WTC11 (cell line): ENCODE measurements at regions not wholly inside any gene's neighbourhood (a gene's known extent, or its start where the extent isn't known, plus 50 kb on each side); places are given as distances from the start of the nearest gene placed in this dataset.
"Not testable (repeated sequence)": the region's sequence is repeated elsewhere in the genome, so short reads cannot be mapped to it uniquely, and the experiment has no call there.

ENCODE experiments used
- ATAC-seq: fragments of 200-7000 bp; cut with Tn5 transposase; 2 replicates; pipeline ENCODE4 v1.10.0; 2021; ENCODE audit warnings: mild to moderate bottlenecking, moderate library complexity
- CTCF ChIA-PET: fragments of 300-600 bp; sonication (Branson Sonifier 250); formaldehyde crosslinking; loops from one replicate; lab custom pipeline; 2021; ENCODE audit warnings: antibody characterized with exemption; lab: Charles Lee
- POLR2A ChIA-PET: fragments of 350-600 bp; sonication (Branson Sonifier 250); formaldehyde crosslinking; loops from one replicate; lab custom pipeline; 2021; ENCODE audit warnings: antibody characterized with exemption; lab: Charles Lee
- DNase-seq: peaks from one replicate; pipeline ENCODE4 v3.0.0; 2021; ENCODE audit warnings: low spot score
- H3K27ac Mint-ChIP-seq: 2 replicates; pipeline ENCODE4 v1.8.0; 2021; ENCODE audit warnings: mixed read lengths
- H3K27me3 Mint-ChIP-seq: 2 replicates; pipeline ENCODE4 v1.8.0; 2021; ENCODE audit warnings: low read depth, mild to moderate bottlenecking, moderate library complexity, mixed read lengths
- H3K36me3 Mint-ChIP-seq: 2 replicates; pipeline ENCODE4 v1.8.0; 2021; ENCODE audit warnings: mixed read lengths
- H3K4me1 Mint-ChIP-seq: 2 replicates; pipeline ENCODE4 v1.8.0; 2022; ENCODE audit warnings: mixed read lengths
- H3K4me3 Mint-ChIP-seq: 2 replicates; pipeline ENCODE4 v1.8.0; 2021; ENCODE audit warnings: mild to moderate bottlenecking, moderate library complexity, mixed read lengths
- H3K9me3 Mint-ChIP-seq: 2 replicates; pipeline ENCODE4 v1.8.0; 2021; ENCODE audit warnings: mixed read lengths
- CREB1 ChIP-seq: sonication (generic); formaldehyde crosslinking; IDR thresholded peaks from 2 replicates; pipeline ENCODE4 v1.8.0; 2023; ENCODE audit warnings: mild to moderate bottlenecking, missing genetic modification reagents
- CREM ChIP-seq: sonication (generic); formaldehyde crosslinking; IDR thresholded peaks from 2 replicates; pipeline ENCODE4 v1.8.1; 2022; ENCODE audit warnings: mild to moderate bottlenecking, missing genetic modification reagents, moderate library complexity
- EMX1 ChIP-seq: fragments of 250-450 bp; sonication (Bioruptor Pico); IDR thresholded peaks from 2 replicates; pipeline ENCODE4 v1.8.0; 2021; ENCODE audit warnings: mild to moderate bottlenecking
- GTF2I ChIP-seq: fragments of 250-450 bp; sonication (Bioruptor Pico); conservative IDR thresholded peaks from 2 replicates; pipeline ENCODE4 v1.4.0; 2021; ENCODE audit warnings: mild to moderate bottlenecking
- OVOL2 ChIP-seq: fragments of 250-450 bp; sonication (Bioruptor Pico); IDR thresholded peaks from 2 replicates; pipeline ENCODE4 v1.9.0; 2021; ENCODE audit warnings: mild to moderate bottlenecking, borderline replicate concordance
- SMAD4 ChIP-seq: sonication (generic); formaldehyde crosslinking; IDR thresholded peaks from 2 replicates; pipeline ENCODE4 v1.8.0; 2022; ENCODE audit warnings: mild to moderate bottlenecking, missing genetic modification reagents
- ZNF317 ChIP-seq: sonication (generic); formaldehyde crosslinking; IDR thresholded peaks from 2 replicates; pipeline ENCODE4 v1.8.1; 2023; ENCODE audit warnings: low read depth, mild to moderate bottlenecking, moderate library complexity, missing genetic modification reagents, borderline replicate concordance
- ZNF416 ChIP-seq: fragments of 250-450 bp; sonication (Bioruptor Pico); IDR thresholded peaks from 2 replicates; pipeline ENCODE4 v1.9.0; 2021; ENCODE audit warnings: mild to moderate bottlenecking, inconsistent platforms
- TF ChIP-seq, protein P1 (sequence below): sonication (generic); formaldehyde crosslinking; IDR thresholded peaks from 2 replicates; pipeline ENCODE4 v1.8.0; 2023; ENCODE audit warnings: mild to moderate bottlenecking, missing genetic modification reagents
- TF ChIP-seq, protein P2 (sequence below): fragments of 250-450 bp; sonication (Bioruptor Pico); IDR thresholded peaks from 2 replicates; pipeline ENCODE4 v1.9.0; 2021; ENCODE audit warnings: mild to moderate bottlenecking
- TF ChIP-seq, protein P3 (sequence below): sonication (generic); formaldehyde crosslinking; IDR thresholded peaks from 2 replicates; pipeline ENCODE4 v1.8.1; 2023; ENCODE audit warnings: mild to moderate bottlenecking, missing genetic modification reagents
- TF ChIP-seq, protein P4 (sequence below): sonication (generic); formaldehyde crosslinking; IDR thresholded peaks from 2 replicates; pipeline ENCODE4 v1.8.1; 2022; ENCODE audit warnings: mild to moderate bottlenecking, moderate library complexity, missing genetic modification reagents
- TF ChIP-seq, protein P5 (sequence below): sonication (generic); formaldehyde crosslinking; IDR thresholded peaks from 2 replicates; pipeline ENCODE4 v1.8.1; 2022; ENCODE audit warnings: low read depth, mild to moderate bottlenecking, moderate library complexity, missing genetic modification reagents, borderline replicate concordance
- TF ChIP-seq, protein P6 (sequence below): sonication (generic); formaldehyde crosslinking; conservative IDR thresholded peaks from 2 replicates; pipeline ENCODE4 v1.8.1; 2022; ENCODE audit warnings: mild to moderate bottlenecking, missing genetic modification reagents

DNA sequence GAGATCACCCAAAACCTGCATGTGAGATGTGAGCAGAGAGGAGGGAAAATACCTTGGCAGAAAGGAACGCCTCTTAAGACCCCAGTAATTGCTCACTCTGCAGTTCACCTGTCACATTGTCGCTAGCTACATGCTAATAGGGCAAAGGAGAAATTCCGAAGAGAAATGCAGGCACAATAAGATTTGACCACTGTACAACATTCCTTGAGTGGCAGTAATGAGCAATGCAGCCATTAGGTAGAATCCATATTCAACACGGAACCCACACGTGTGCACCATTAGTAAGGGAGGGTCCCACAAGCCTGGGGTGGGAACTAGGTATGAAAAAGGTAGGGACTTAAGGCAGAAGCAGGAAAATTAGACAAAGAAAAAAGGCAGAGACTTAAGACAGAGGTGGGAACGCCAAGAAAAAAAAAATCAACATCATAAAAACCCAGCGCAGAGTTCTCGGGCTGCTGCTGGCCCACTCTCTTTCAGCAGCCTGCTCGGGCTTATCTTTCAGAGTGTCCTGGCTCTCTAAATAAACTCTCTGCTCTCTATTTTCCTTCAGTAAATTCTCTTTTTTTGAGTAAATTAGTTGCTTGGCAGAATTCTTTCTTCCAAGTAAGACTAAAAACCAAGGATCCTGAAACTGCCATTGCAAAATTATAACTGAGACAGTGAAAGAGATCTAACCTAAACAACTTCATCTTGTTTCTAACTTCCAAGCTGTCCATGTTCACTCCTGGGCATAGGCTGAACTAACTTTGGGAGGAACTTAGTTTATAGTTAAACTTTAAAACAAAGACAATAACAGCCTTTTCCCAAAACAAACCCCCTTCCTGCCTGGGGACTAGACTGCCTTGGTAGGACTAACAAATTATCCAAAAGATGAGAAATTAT is 116.5 kb downstream of the CD24 start:
- TF ChIP-seq, protein P1, sequence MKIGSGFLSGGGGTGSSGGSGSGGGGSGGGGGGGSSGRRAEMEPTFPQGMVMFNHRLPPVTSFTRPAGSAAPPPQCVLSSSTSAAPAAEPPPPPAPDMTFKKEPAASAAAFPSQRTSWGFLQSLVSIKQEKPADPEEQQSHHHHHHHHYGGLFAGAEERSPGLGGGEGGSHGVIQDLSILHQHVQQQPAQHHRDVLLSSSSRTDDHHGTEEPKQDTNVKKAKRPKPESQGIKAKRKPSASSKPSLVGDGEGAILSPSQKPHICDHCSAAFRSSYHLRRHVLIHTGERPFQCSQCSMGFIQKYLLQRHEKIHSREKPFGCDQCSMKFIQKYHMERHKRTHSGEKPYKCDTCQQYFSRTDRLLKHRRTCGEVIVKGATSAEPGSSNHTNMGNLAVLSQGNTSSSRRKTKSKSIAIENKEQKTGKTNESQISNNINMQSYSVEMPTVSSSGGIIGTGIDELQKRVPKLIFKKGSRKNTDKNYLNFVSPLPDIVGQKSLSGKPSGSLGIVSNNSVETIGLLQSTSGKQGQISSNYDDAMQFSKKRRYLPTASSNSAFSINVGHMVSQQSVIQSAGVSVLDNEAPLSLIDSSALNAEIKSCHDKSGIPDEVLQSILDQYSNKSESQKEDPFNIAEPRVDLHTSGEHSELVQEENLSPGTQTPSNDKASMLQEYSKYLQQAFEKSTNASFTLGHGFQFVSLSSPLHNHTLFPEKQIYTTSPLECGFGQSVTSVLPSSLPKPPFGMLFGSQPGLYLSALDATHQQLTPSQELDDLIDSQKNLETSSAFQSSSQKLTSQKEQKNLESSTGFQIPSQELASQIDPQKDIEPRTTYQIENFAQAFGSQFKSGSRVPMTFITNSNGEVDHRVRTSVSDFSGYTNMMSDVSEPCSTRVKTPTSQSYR (CRISPR knock-in tag): no peak
- TF ChIP-seq, protein P2, sequence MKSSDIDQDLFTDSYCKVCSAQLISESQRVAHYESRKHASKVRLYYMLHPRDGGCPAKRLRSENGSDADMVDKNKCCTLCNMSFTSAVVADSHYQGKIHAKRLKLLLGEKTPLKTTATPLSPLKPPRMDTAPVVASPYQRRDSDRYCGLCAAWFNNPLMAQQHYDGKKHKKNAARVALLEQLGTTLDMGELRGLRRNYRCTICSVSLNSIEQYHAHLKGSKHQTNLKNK: no peak
- TF ChIP-seq, protein P3, sequence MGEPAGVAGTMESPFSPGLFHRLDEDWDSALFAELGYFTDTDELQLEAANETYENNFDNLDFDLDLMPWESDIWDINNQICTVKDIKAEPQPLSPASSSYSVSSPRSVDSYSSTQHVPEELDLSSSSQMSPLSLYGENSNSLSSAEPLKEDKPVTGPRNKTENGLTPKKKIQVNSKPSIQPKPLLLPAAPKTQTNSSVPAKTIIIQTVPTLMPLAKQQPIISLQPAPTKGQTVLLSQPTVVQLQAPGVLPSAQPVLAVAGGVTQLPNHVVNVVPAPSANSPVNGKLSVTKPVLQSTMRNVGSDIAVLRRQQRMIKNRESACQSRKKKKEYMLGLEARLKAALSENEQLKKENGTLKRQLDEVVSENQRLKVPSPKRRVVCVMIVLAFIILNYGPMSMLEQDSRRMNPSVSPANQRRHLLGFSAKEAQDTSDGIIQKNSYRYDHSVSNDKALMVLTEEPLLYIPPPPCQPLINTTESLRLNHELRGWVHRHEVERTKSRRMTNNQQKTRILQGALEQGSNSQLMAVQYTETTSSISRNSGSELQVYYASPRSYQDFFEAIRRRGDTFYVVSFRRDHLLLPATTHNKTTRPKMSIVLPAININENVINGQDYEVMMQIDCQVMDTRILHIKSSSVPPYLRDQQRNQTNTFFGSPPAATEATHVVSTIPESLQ: no peak
- TF ChIP-seq, protein P4, sequence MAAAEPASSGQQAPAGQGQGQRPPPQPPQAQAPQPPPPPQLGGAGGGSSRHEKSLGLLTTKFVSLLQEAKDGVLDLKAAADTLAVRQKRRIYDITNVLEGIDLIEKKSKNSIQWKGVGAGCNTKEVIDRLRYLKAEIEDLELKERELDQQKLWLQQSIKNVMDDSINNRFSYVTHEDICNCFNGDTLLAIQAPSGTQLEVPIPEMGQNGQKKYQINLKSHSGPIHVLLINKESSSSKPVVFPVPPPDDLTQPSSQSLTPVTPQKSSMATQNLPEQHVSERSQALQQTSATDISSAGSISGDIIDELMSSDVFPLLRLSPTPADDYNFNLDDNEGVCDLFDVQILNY (CRISPR knock-in tag): no peak
- TF ChIP-seq EMX1 (CRISPR knock-in tag): no peak
- no peak for TF ChIP-seq OVOL2 (CRISPR knock-in tag)
- no peak for TF ChIP-seq CREM (CRISPR knock-in tag)
- no peak for TF ChIP-seq ZNF416 (CRISPR knock-in tag)
- TF ChIP-seq GTF2I (CRISPR knock-in tag): no peak
- TF ChIP-seq, protein P5, sequence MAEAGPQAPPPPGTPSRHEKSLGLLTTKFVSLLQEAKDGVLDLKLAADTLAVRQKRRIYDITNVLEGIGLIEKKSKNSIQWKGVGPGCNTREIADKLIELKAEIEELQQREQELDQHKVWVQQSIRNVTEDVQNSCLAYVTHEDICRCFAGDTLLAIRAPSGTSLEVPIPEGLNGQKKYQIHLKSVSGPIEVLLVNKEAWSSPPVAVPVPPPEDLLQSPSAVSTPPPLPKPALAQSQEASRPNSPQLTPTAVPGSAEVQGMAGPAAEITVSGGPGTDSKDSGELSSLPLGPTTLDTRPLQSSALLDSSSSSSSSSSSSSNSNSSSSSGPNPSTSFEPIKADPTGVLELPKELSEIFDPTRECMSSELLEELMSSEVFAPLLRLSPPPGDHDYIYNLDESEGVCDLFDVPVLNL (CRISPR knock-in tag): no peak
- TF ChIP-seq ZNF317 (CRISPR knock-in tag): no peak
- ChIA-PET POLR2A (no interaction called here), CTCF (no interaction called here)
- ATAC-seq (no peak), DNase-seq (no peak)
- H3K4me3 Mint-ChIP-seq: no peak overlapping the region
- peaks cover 39% of the 10 kb centered on the region for H3K36me3 Mint-ChIP-seq
- H3K27ac Mint-ChIP-seq: no peak overlapping the region
- peaks cover 44% of the 10 kb centered on the region for H3K9me3 Mint-ChIP-seq
- peaks cover 4% of the 10 kb centered on the region; the same call in 1 of the 2 replicates for H3K4me1 Mint-ChIP-seq
- H3K27me3 Mint-ChIP-seq: peaks cover 18% of the 10 kb centered on the region

DNA sequence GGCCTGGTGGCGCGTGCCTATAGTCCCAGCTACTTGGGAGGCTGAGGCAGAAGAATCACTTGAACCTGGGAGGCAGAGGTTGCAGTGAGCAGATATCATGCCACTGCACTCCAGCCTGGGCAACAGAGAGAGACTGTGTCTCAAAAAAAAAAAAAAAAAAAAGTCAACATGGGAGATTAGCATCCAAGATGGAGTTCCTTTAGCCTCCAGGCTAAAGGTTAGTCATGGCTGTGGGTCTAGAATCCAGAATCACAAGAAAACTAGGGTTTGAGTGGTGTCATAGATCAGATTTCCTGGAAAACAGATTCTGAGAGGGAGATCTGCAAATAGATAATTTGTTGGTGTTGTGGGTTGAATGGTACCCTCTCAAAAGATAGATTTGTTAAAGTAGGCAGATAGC is 117.2 kb downstream of the CD24 start:
- CTCF ChIA-PET, H3K4me1 Mint-ChIP-seq, ATAC-seq, DNase-seq, H3K4me3 Mint-ChIP-seq, H3K27ac Mint-ChIP-seq, POLR2A ChIA-PET: not testable (repeated sequence)
- Mint-ChIP-seq H3K36me3 (peaks cover 36% of the 10 kb centered on the region), H3K9me3 (peaks cover 44% of the 10 kb centered on the region), H3K27me3 (peaks cover 14% of the 10 kb centered on the region)

DNA sequence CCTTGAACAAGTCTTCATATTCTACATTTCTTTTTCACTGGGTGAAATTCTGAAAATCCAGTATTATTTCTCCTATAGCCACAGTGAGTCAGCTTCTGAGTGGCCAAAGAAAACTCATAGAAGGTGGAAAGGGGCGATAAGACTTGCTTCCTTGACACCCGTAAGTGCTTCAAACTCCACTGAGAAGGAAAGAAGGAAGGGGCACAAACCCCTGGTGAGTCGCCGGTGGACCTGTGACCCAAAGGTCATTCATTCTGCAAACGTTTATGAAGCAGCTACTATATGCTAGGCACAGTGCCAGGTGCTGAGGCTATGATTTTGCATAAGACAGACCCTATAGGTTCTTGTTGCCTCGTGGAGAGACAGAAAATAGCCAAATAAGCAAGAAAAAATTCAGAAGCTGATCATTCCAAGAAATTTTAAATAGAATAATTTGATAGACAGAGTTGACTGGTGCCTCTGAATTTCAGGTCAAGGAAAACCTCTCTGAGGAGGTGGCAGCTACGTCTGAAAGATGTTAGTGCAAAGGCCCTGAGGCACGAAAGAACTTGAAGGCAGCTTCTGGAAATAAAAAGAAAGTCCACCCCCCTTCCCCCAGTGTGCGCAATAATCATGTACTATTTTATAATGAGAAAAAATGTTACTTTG is 118.2 kb downstream of the CD24 start:
- ATAC-seq (no peak), DNase-seq (no peak)
- H3K9me3 Mint-ChIP-seq: peaks cover 45% of the 10 kb centered on the region
- H3K4me1 Mint-ChIP-seq: peaks cover 4% of the 10 kb centered on the region; the same call in 1 of the 2 replicates
- peaks cover 35% of the 10 kb centered on the region for H3K36me3 Mint-ChIP-seq
- ChIA-PET CTCF (no interaction called here), POLR2A (no interaction called here)
- no peak overlapping the region for H3K4me3 Mint-ChIP-seq
- peaks cover 14% of the 10 kb centered on the region for H3K27me3 Mint-ChIP-seq
- no peak for TF ChIP-seq SMAD4 (CRISPR knock-in tag)
- TF ChIP-seq, protein P6, sequence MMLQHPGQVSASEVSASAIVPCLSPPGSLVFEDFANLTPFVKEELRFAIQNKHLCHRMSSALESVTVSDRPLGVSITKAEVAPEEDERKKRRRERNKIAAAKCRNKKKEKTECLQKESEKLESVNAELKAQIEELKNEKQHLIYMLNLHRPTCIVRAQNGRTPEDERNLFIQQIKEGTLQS: no peak
- no peak for TF ChIP-seq CREB1 (CRISPR knock-in tag)
- H3K27ac Mint-ChIP-seq: no peak overlapping the region
